ENCODE measurements at regions not wholly inside any gene's neighbourhood (a gene's known extent, or its start where the extent isn't known, plus 50 kb on each side); places are given as distances from the start of the nearest gene placed in this dataset.

DNA sequence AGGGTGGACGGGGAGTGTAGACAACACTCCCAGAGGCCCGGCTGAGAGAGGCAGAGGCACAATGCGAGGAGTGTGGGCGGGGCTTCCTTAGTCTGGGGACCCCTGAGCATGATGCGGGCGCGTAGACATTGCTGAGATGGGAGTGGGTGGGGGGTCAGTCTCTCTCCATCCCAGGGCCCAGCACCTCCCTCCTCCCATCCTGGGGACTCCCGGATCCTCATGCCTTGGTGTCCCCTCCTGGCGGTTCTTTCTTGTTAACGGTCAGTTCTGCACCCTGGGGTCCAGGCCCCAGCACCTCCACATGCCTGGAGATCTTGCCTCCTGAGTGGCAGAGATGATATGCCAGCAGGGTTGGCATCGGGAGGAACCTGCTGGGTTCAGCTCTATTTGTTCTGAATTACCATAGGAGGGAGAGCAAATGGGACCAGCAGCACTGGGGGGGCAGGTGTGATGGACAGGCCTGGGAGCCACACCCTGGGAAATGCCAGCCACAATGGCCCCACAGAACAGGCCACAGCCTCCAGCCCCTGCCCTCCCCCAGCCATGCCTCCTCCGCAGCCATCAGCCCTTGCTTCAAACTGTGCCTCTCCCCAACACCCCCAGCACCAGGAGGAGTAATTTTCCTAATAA lies 55.7 kb downstream of the RTL6 start:
- TF ChIP-seq, protein P1, sequence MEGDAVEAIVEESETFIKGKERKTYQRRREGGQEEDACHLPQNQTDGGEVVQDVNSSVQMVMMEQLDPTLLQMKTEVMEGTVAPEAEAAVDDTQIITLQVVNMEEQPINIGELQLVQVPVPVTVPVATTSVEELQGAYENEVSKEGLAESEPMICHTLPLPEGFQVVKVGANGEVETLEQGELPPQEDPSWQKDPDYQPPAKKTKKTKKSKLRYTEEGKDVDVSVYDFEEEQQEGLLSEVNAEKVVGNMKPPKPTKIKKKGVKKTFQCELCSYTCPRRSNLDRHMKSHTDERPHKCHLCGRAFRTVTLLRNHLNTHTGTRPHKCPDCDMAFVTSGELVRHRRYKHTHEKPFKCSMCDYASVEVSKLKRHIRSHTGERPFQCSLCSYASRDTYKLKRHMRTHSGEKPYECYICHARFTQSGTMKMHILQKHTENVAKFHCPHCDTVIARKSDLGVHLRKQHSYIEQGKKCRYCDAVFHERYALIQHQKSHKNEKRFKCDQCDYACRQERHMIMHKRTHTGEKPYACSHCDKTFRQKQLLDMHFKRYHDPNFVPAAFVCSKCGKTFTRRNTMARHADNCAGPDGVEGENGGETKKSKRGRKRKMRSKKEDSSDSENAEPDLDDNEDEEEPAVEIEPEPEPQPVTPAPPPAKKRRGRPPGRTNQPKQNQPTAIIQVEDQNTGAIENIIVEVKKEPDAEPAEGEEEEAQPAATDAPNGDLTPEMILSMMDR (IDR thresholded peaks at IDR 0.05), result no peak
- no peak for TF ChIP-seq EP300 (IDR thresholded peaks at IDR 0.05)

Measured in tibial nerve (tissue), 4 donors.